ENCODE measurements at regions not wholly inside any gene's neighbourhood (a gene's known extent, or its start where the extent isn't known, plus 50 kb on each side); places are given as distances from the start of the nearest gene placed in this dataset.

- TF ChIP-seq CTCF (IDR thresholded peaks at IDR 0.05) (no peak), EP300 (IDR thresholded peaks at IDR 0.05) (no peak), POLR2AphosphoS5 (IDR thresholded peaks at IDR 0.05) (no peak)
- no peaks in the 10 kb centered on the region for H3K36me3 ChIP-seq
- H3K9me3 ChIP-seq = no peaks in the 10 kb centered on the region
- no peak overlapping the region for H3K4me3 ChIP-seq
- intact Hi-C loops (cut with DNase I) = no loop called here
- WGBS, 2 donors = 31 to 70% methylated on average over 4 of the region's 4 CpGs
- DNase-seq = no peak
- H3K27ac ChIP-seq = no peak overlapping the region
- no peaks in the 10 kb centered on the region for H3K27me3 ChIP-seq
- peaks cover 0 to 10% (median 7%) of the 10 kb centered on the region in 4 donors for H3K4me1 ChIP-seq
Observed at GRCh38 chr5:109467058-109467457, 57.3 kb upstream of the PJA2 start.

All from sigmoid colon (tissue), 6 donors.